Smooth muscle cell (in vitro differentiated cells): ENCODE measurements at regions not wholly inside any gene's neighbourhood (a gene's known extent, or its start where the extent isn't known, plus 50 kb on each side); places are given as distances from the start of the nearest gene placed in this dataset.

Source experiments
- DNase-seq: peaks from one replicate; lab custom pipeline; 2025; ENCODE audit not compliant: unreplicated experiment; lab: John Stamatoyannopoulos, UW
- H2AFZ ChIP-seq: fragments of 200-600 bp; sonication (generic); 2 replicates; pipeline ENCODE4 v1.6.0; 2016; ENCODE audit warnings: antibody characterized with exemption, low read depth, mild to moderate bottlenecking
- H3F3A ChIP-seq: fragments of 200-600 bp; sonication (generic); 2 replicates; pipeline ENCODE4 v1.6.0; 2017; ENCODE audit warnings: antibody characterized with exemption, low read depth
- H3K27ac ChIP-seq: fragments of 200-600 bp; sonication (generic); 2 replicates; pipeline ENCODE4 v1.5.1; 2016; ENCODE audit warnings: low read depth, mild to moderate bottlenecking
- H3K27me3 ChIP-seq: fragments of 200-600 bp; sonication (generic); 2 replicates; pipeline ENCODE4 v1.6.1; 2016; ENCODE audit warnings: low read depth, mild to moderate bottlenecking
- H3K36me3 ChIP-seq: fragments of 200-600 bp; sonication (generic); 2 replicates; pipeline ENCODE4 v1.5.1; 2016; ENCODE audit warnings: low read depth
- H3K4me1 ChIP-seq: fragments of 200-600 bp; sonication (generic); 2 replicates; pipeline ENCODE4 v1.5.1; 2016; ENCODE audit warnings: low read depth
- H3K4me2 ChIP-seq: fragments of 200-600 bp; sonication (generic); 2 replicates; pipeline ENCODE4 v1.6.0; 2016; ENCODE audit warnings: mild to moderate bottlenecking
- H3K4me3 ChIP-seq: fragments of 200-600 bp; sonication (generic); 2 replicates; pipeline ENCODE4 v1.5.1; 2016; ENCODE audit warnings: mild to moderate bottlenecking
- H3K79me2 ChIP-seq: fragments of 200-600 bp; sonication (generic); 2 replicates; pipeline ENCODE4 v1.6.0; 2016; ENCODE audit warnings: low read depth, mild to moderate bottlenecking
- H3K9ac ChIP-seq: fragments of 200-600 bp; sonication (generic); 2 replicates; pipeline ENCODE4 v1.6.0; 2016; ENCODE audit warnings: low read depth
- H3K9me3 ChIP-seq: fragments of 200-600 bp; sonication (generic); replicated peaks from 2 replicates; pipeline ENCODE4 v1.5.1; 2016; ENCODE audit warnings: low read depth
- H4K20me1 ChIP-seq: fragments of 200-600 bp; sonication (generic); 2 replicates; pipeline ENCODE4 v1.6.0; 2016; ENCODE audit warnings: low read depth
- CTCF ChIP-seq: fragments of 200-600 bp; sonication (generic); IDR thresholded peaks from 2 replicates; pipeline ENCODE4 v1.5.1; 2017; ENCODE audit warnings: borderline replicate concordance, mild to moderate bottlenecking, antibody characterized with exemption; ENCODE audit not compliant: insufficient read depth, poor library complexity, severe bottlenecking
- WGBS: methylation state at CpG from one replicate; pipeline ENCODE4 v1.1.7; 2016; ENCODE audit warnings: low lambda C conversion rate; 5-methylcytosine and 5-hydroxymethylcytosine counted together

GRCh38 chr2:217398101-217398500, 538.2 kb upstream of the TNP1 start:
- H3K4me2 ChIP-seq = peak overlapping the region; percentile 28
- no peak overlapping the region for H2AFZ ChIP-seq
- TF ChIP-seq CTCF = no peak
- H3K27me3 ChIP-seq = no peaks in the 10 kb centered on the region
- H3K79me2 ChIP-seq = no peaks in the 10 kb centered on the region
- peaks cover 3% of the 10 kb centered on the region for H3F3A ChIP-seq
- no peak overlapping the region for H3K4me3 ChIP-seq
- DNase-seq = no peak
- H3K4me1 ChIP-seq = peaks cover 5% of the 10 kb centered on the region
- H3K27ac ChIP-seq = peak overlapping the region; percentile 84
- H4K20me1 ChIP-seq = no peaks in the 10 kb centered on the region
- no peaks in the 10 kb centered on the region for H3K36me3 ChIP-seq
- H3K9ac ChIP-seq = no peak overlapping the region
- H3K9me3 ChIP-seq = no peaks in the 10 kb centered on the region
- WGBS = 42% methylated on average over 7 of the region's 7 CpGs

DNA sequence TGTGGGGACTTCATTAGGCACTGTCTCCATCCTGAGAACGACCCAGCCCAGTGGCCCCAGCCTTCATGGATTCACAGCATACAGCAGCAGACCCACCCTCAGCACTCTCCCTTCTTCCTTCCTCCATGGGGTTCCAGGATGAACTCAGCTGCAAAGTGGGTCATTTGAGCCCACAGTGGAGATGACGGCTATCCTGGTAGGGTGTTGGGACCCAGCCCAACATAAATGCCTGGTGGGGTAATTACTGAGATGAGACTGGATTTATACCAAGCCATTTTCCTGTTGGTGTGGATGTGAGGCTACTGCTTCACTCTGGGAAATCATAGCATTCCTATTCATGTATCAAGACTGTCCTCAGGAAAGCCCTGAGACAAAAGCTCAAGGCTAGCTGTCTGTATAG, 536.7 kb upstream of the TNP1 start:
- Histone ChIP-seq H4K20me1 (no peaks in the 10 kb centered on the region), H3K27ac (no peak overlapping the region), H3K4me1 (no peaks in the 10 kb centered on the region), H3K4me3 (no peak overlapping the region), H3K9me3 (no peaks in the 10 kb centered on the region), H3K9ac (no peak overlapping the region), H3K79me2 (no peaks in the 10 kb centered on the region), H3K36me3 (no peaks in the 10 kb centered on the region), H3F3A (peaks cover 3% of the 10 kb centered on the region), H2AFZ (no peak overlapping the region), H3K4me2 (peak overlapping the region; percentile 17), H3K27me3 (no peaks in the 10 kb centered on the region)
- TF ChIP-seq CTCF = no peak
- 76% methylated on average over 2 of the region's 2 CpGs for WGBS
- no peak for DNase-seq

DNA sequence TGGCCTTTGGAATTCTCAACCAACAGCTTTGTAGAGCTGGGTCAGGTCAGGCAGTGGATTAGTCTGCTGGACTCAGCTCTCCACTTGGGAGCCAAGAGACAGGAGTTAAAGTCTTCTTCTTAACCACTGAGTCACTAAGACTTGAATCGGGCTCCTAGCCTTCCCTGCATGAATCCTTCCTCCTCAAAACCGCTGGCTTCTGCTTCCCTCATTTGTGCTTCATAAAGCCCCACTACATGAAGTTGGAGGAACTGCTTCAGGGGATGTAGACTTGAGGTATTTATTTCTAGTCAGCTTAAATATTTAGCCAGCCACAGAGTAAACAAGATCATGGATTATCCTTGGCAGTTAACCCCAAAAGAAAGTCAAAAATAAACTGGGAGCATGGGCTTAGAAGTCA, 536.3 kb upstream of the TNP1 start:
- H3K27me3 ChIP-seq = no peaks in the 10 kb centered on the region
- peaks cover 3% of the 10 kb centered on the region for H3F3A ChIP-seq
- DNase-seq = no peak
- TF ChIP-seq CTCF = no peak
- H4K20me1 ChIP-seq = no peaks in the 10 kb centered on the region
- H3K4me1 ChIP-seq = no peaks in the 10 kb centered on the region
- no peak overlapping the region for H3K27ac ChIP-seq
- H3K4me3 ChIP-seq = no peak overlapping the region
- H3K4me2 ChIP-seq = peak overlapping the region; percentile 17
- H3K9me3 ChIP-seq = no peaks in the 10 kb centered on the region
- H2AFZ ChIP-seq = no peak overlapping the region
- no peak overlapping the region for H3K9ac ChIP-seq
- WGBS = 69% methylated on average over 2 of the region's 2 CpGs
- no peaks in the 10 kb centered on the region for H3K79me2 ChIP-seq
- no peaks in the 10 kb centered on the region for H3K36me3 ChIP-seq

- H3K4me3 ChIP-seq = no peak overlapping the region
- no peak overlapping the region for H2AFZ ChIP-seq
- DNase-seq = no peak
- WGBS = 73% methylated on average over 8 of the region's 8 CpGs
- TF ChIP-seq CTCF = no peak
- no peaks in the 10 kb centered on the region for H3K36me3 ChIP-seq
- no peaks in the 10 kb centered on the region for H3K27me3 ChIP-seq
- H4K20me1 ChIP-seq = no peaks in the 10 kb centered on the region
- no peak overlapping the region for H3K27ac ChIP-seq
- H3K9ac ChIP-seq = no peak overlapping the region
- H3K4me2 ChIP-seq = no peak overlapping the region
- H3F3A ChIP-seq = peaks cover 3% of the 10 kb centered on the region
- no peaks in the 10 kb centered on the region for H3K4me1 ChIP-seq
- no peaks in the 10 kb centered on the region for H3K79me2 ChIP-seq
- H3K9me3 ChIP-seq = no peaks in the 10 kb centered on the region
Observed at GRCh38 chr2:217394510-217395351, 534.9 kb upstream of the TNP1 start.
